IMR-90 (cell line): ENCODE measurements at regions not wholly inside any gene's neighbourhood (a gene's known extent, or its start where the extent isn't known, plus 50 kb on each side); places are given as distances from the start of the nearest gene placed in this dataset.

Experiments used
- ATAC-seq: fragments of 200-7000 bp; cut with Tn5 transposase; 2 replicates; pipeline ENCODE4 v1.9.1; 2020; ENCODE audit warnings: low read depth, mild to moderate bottlenecking, moderate library complexity
- BruUV-seq: library from RNA; stranded (reverse); fragments of 400-500 nt; replicated peaks from 2 replicates; lab custom pipeline; 2021; lab: Mats Ljungman, UMichigan
- CTCF ChIA-PET: fragments of 300-600 bp; formaldehyde crosslinking; extraction: SDS; loops from one replicate; lab custom pipeline; 2021; ENCODE audit warnings: antibody characterized with exemption; lab: Yijun Ruan, JAX
- POLR2A ChIA-PET: fragments of 300-600 bp; sonication (Branson Sonifier 250); formaldehyde crosslinking; loops from one replicate; lab custom pipeline; 2022; ENCODE audit warnings: antibody characterized with exemption; ENCODE audit not compliant: unreplicated experiment; lab: Charles Lee
- DNase-seq: peaks from one replicate; pipeline ENCODE4 v3.0.0; 2013
- H2AFZ ChIP-seq: replicated peaks from 2 replicates; pipeline ENCODE3; 2013; ENCODE audit warnings: low read length, mild to moderate bottlenecking; ENCODE audit not compliant: poor library complexity
- H2AK5ac ChIP-seq: 2 replicates; pipeline ENCODE4 v1.6.1; 2013; ENCODE audit warnings: low read depth, low read length, inconsistent platforms
- H2AK9ac ChIP-seq: replicated peaks from 2 replicates; pipeline ENCODE3; 2013; ENCODE audit warnings: mild to moderate bottlenecking, low read depth, low read length, moderate library complexity; ENCODE audit not compliant: poor library complexity
- H2BK120ac ChIP-seq: 2 replicates; pipeline ENCODE4 v1.6.1; 2013; ENCODE audit warnings: low read depth, low read length, inconsistent platforms
- H2BK15ac ChIP-seq: 3 replicates; pipeline ENCODE4 v1.6.1; 2013; ENCODE audit warnings: low read depth, low read length, inconsistent platforms
- H2BK20ac ChIP-seq: 2 replicates; pipeline ENCODE4 v1.6.1; 2013; ENCODE audit warnings: low read depth, mild to moderate bottlenecking, inconsistent platforms, low read length, moderate library complexity
- H2BK5ac ChIP-seq: 2 replicates; pipeline ENCODE4 v1.6.1; 2013; ENCODE audit warnings: mild to moderate bottlenecking, low read depth, low read length, inconsistent platforms; ENCODE audit not compliant: poor library complexity, severe bottlenecking
- H3K14ac ChIP-seq: replicated peaks from 2 replicates; pipeline ENCODE4 v1.6.1; 2013; ENCODE audit warnings: low read depth, low read length, inconsistent platforms
- H3K18ac ChIP-seq: 2 replicates; pipeline ENCODE4 v1.6.1; 2013; ENCODE audit warnings: low read depth, low read length, control low read depth
- H3K23ac ChIP-seq: 2 replicates; pipeline ENCODE4 v1.6.1; 2013; ENCODE audit warnings: low read depth, low read length, inconsistent platforms
- H3K27ac ChIP-seq: 2 replicates; pipeline ENCODE4 v1.5.1; 2013; ENCODE audit warnings: mild to moderate bottlenecking, control low read depth, low read length; ENCODE audit not compliant: insufficient read depth
- H3K27me3 ChIP-seq: 2 replicates; pipeline ENCODE4 v1.6.1; 2013; ENCODE audit warnings: low read length; ENCODE audit not compliant: control insufficient read depth, insufficient read depth
- H3K36me3 ChIP-seq: 2 replicates; pipeline ENCODE4 v1.6.1; 2013; ENCODE audit warnings: low read length, mixed read lengths; ENCODE audit not compliant: control insufficient read depth, insufficient read depth
- H3K4ac ChIP-seq: 2 replicates; pipeline ENCODE4 v1.6.1; 2013; ENCODE audit warnings: low read depth, low read length, inconsistent platforms
- H3K4me1 ChIP-seq: 2 replicates; pipeline ENCODE4 v1.6.1; 2013; ENCODE audit warnings: low read length, mixed read lengths; ENCODE audit not compliant: control insufficient read depth, insufficient read depth
- H3K4me2 ChIP-seq: 2 replicates; pipeline ENCODE4 v1.6.1; 2013; ENCODE audit warnings: low read depth, mild to moderate bottlenecking, control low read depth, low read length, moderate library complexity
- H3K4me3 ChIP-seq: 2 replicates; pipeline ENCODE4 v1.5.1; 2013; ENCODE audit warnings: low read depth, mild to moderate bottlenecking, control low read depth, low read length, moderate library complexity; ENCODE audit not compliant: insufficient read depth
- H3K56ac ChIP-seq: 2 replicates; pipeline ENCODE4 v1.6.1; 2013; ENCODE audit warnings: low read length, inconsistent platforms; ENCODE audit not compliant: insufficient read depth; ENCODE audit errors: extremely low read depth
- H3K79me1 ChIP-seq, 2 experiments: 2 replicates each; pipeline ENCODE4 v1.6.1; 2013; ENCODE audit warnings: low read length in 2 of 2, inconsistent platforms in 1 of 2, low read depth in 1 of 2
- H3K9ac ChIP-seq: 2 replicates; pipeline ENCODE4 v1.6.1; 2013; ENCODE audit warnings: low read depth, low read length, control low read depth
- H3K9me1 ChIP-seq: 2 replicates; pipeline ENCODE4 v1.6.1; 2013; ENCODE audit warnings: low read length, inconsistent platforms; ENCODE audit not compliant: insufficient read depth
- H3K9me3 ChIP-seq: 2 replicates; pipeline ENCODE4 v1.6.1; 2013; ENCODE audit warnings: low read length; ENCODE audit not compliant: control insufficient read depth, insufficient read depth
- H4K20me1 ChIP-seq: 2 replicates; pipeline ENCODE4 v1.6.1; 2013; ENCODE audit warnings: low read length, inconsistent platforms; ENCODE audit not compliant: insufficient read depth
- H4K5ac ChIP-seq: 2 replicates; pipeline ENCODE4 v1.6.1; 2013; ENCODE audit warnings: mild to moderate bottlenecking, low read depth, low read length, control low read depth
- H4K8ac ChIP-seq, 2 experiments: 2 replicates each; pipeline ENCODE4 v1.6.1; 2013; ENCODE audit warnings: low read depth in 2 of 2, low read length in 2 of 2, control low read depth in 1 of 2, inconsistent platforms in 1 of 2
- H4K91ac ChIP-seq: 2 replicates; pipeline ENCODE4 v1.6.1; 2013; ENCODE audit warnings: low read depth, low read length, inconsistent platforms; ENCODE audit not compliant: insufficient read depth
- CEBPB ChIP-seq: IDR thresholded peaks from 2 replicates; pipeline ENCODE4 v1.6.1; 2012; ENCODE audit warnings: low read depth, low read length, improper control_type of control experiment
- CHD1 ChIP-seq: IDR thresholded peaks from 2 replicates; pipeline ENCODE4 v1.6.1; 2012; ENCODE audit warnings: low read depth, low read length, improper control_type of control experiment
- CTCF ChIP-seq: conservative IDR thresholded peaks from 2 replicates; pipeline ENCODE4 v1.5.1; 2012; ENCODE audit warnings: mild to moderate bottlenecking, low read depth, low read length, improper control_type of control experiment
- FOS ChIP-seq: fragments of 150-350 bp; IDR thresholded peaks from 2 replicates; pipeline ENCODE4 v1.6.1; 2016; ENCODE audit warnings: low read depth, low read length
- MAFK ChIP-seq: IDR thresholded peaks from 2 replicates; pipeline ENCODE4 v1.6.1; 2012; ENCODE audit warnings: low read depth, low read length, improper control_type of control experiment
- MXI1 ChIP-seq: IDR thresholded peaks from 2 replicates; pipeline ENCODE4 v1.6.1; 2012; ENCODE audit warnings: low read depth, mild to moderate bottlenecking, low read length, moderate library complexity, borderline replicate concordance
- POLR2A ChIP-seq: IDR thresholded peaks from 2 replicates; pipeline ENCODE4 v1.6.1; 2012; ENCODE audit warnings: mild to moderate bottlenecking, low read depth, low read length
- RFX5 ChIP-seq: IDR thresholded peaks from 2 replicates; pipeline ENCODE4 v1.8.0; 2012; ENCODE audit warnings: low read depth, mild to moderate bottlenecking, low read length, moderate library complexity
- SMC3 ChIP-seq: fragments of 150-350 bp; IDR thresholded peaks from 2 replicates; pipeline ENCODE4 v1.6.1; 2016; ENCODE audit warnings: low read depth, mild to moderate bottlenecking, antibody characterized with exemption, low read length, moderate library complexity
- USF2 ChIP-seq: fragments of 150-350 bp; IDR thresholded peaks from 2 replicates; pipeline ENCODE4 v1.6.1; 2017; ENCODE audit warnings: mild to moderate bottlenecking, antibody characterized with exemption, low read length, low read depth
- WGBS, 2 experiments: methylation state at CpG; one replicate each; pipeline versions ENCODE4 v1.1.5 to v1.1.7; 2013; ENCODE audit warnings: missing lambda C conversion rate in 2 of 2; ENCODE audit not compliant: insufficient read length in 1 of 2; ENCODE audit errors: extremely low coverage in 2 of 2; 5-methylcytosine and 5-hydroxymethylcytosine counted together
- dilution Hi-C: fragments of 300-500 bp; cut with HindIII; formaldehyde crosslinking; loops from one replicate; pipeline ENCODE4 v1.14.3; 2018; ENCODE audit warnings: low sequenced_read_pairs; ENCODE audit not compliant: unreplicated experiment
- in situ Hi-C: fragments of 300-500 bp; cut with MboI; formaldehyde crosslinking; loops from 3 replicates; pipeline ENCODE4 v1.14.3; 2019; ENCODE audit warnings: low sequenced_read_pairs, inconsistent platforms, mixed read lengths
- intact Hi-C: fragments of 100-400 bp; cut with micrococcal nuclease; formaldehyde crosslinking; loops from 2 replicates; pipeline ENCODE4 v1.10.0; 2022
- TF ChIP-seq, protein P1 (sequence below): fragments of 150-350 bp; IDR thresholded peaks from 2 replicates; pipeline ENCODE4 v1.6.1; 2016; ENCODE audit warnings: low read depth, mild to moderate bottlenecking, low read length, moderate library complexity, borderline replicate concordance

DNA sequence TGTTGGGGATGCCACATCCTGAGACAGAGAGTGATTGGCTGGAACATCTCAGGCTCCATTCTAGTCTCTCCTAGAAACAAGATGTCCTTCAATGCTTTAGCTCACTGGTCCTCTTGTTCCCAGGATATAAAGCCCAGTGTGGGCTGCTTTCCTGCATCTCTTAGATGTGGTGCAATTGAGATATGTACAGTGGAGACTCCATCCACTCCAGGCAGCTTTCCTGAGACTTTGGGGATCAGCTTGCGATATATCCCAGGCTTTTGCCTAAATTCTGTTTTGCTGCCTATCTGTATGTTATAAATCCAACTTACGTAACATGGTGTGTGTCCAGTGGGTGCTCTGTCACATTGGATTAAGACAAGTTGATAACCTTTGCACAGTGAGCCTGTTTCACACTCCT, 264.9 kb downstream of the SUCLG1 start:
- no peaks in the 10 kb centered on the region for H4K20me1 ChIP-seq
- H3K9me1 ChIP-seq: no peaks in the 10 kb centered on the region
- no peak overlapping the region for H3K4me2 ChIP-seq
- no peak overlapping the region for H4K91ac ChIP-seq
- DNase-seq: no peak
- no peaks in the 10 kb centered on the region for H3K79me1 ChIP-seq
- H3K14ac ChIP-seq: no peak overlapping the region
- H2BK15ac ChIP-seq: no peak overlapping the region
- H3K4me3 ChIP-seq: no peak overlapping the region
- no peak overlapping the region for H4K5ac ChIP-seq
- no peak overlapping the region for H3K23ac ChIP-seq
- no peak overlapping the region for H3K9ac ChIP-seq
- H3K27ac ChIP-seq: no peak overlapping the region
- dilution Hi-C loops: no loop called here
- no peak overlapping the region for H2AK9ac ChIP-seq
- H2BK5ac ChIP-seq: no peak overlapping the region
- H2BK20ac ChIP-seq: no peak overlapping the region
- H3K36me3 ChIP-seq: no peaks in the 10 kb centered on the region
- no peaks in the 10 kb centered on the region for H3K9me3 ChIP-seq
- H3K27me3 ChIP-seq: no peaks in the 10 kb centered on the region
- TF ChIP-seq, protein P1, sequence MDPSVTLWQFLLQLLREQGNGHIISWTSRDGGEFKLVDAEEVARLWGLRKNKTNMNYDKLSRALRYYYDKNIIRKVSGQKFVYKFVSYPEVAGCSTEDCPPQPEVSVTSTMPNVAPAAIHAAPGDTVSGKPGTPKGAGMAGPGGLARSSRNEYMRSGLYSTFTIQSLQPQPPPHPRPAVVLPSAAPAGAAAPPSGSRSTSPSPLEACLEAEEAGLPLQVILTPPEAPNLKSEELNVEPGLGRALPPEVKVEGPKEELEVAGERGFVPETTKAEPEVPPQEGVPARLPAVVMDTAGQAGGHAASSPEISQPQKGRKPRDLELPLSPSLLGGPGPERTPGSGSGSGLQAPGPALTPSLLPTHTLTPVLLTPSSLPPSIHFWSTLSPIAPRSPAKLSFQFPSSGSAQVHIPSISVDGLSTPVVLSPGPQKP: no peak
- no peak for TF ChIP-seq CHD1
- TF ChIP-seq SMC3: no peak
- TF ChIP-seq FOS: no peak
- no peak for TF ChIP-seq CTCF
- TF ChIP-seq POLR2A: no peak
- no peak for TF ChIP-seq MAFK
- TF ChIP-seq CEBPB: no peak
- no peak for TF ChIP-seq MXI1
- no peak for TF ChIP-seq USF2
- TF ChIP-seq RFX5: no peak
- no peak overlapping the region for H4K8ac ChIP-seq
- H3K18ac ChIP-seq: no peak overlapping the region
- H2AFZ ChIP-seq: no peak overlapping the region
- no peaks in the 10 kb centered on the region for H3K4me1 ChIP-seq
- H2BK120ac ChIP-seq: no peak overlapping the region
- intact Hi-C loops: no loop called here
- no CpG with 5 or more reads among the region's 2 CpGs for WGBS, 2 experiments
- ChIA-PET CTCF (no interaction called here), POLR2A (no interaction called here)
- BruUV-seq: no TSS peak
- no peak overlapping the region for H2AK5ac ChIP-seq
- in situ Hi-C loops: no loop called here
- no peak for ATAC-seq
- H3K56ac ChIP-seq: no peak overlapping the region
- no peak overlapping the region for H3K4ac ChIP-seq
